Kidney tubule cell (primary cell): ENCODE measurements at regions not wholly inside any gene's neighbourhood (a gene's known extent, or its start where the extent isn't known, plus 50 kb on each side); places are given as distances from the start of the nearest gene placed in this dataset.

Source experiments
- DNase-seq: peaks from one replicate; pipeline ENCODE4 v3.0.0-alpha.2; 2018; ENCODE audit warnings: low spot score

DNA sequence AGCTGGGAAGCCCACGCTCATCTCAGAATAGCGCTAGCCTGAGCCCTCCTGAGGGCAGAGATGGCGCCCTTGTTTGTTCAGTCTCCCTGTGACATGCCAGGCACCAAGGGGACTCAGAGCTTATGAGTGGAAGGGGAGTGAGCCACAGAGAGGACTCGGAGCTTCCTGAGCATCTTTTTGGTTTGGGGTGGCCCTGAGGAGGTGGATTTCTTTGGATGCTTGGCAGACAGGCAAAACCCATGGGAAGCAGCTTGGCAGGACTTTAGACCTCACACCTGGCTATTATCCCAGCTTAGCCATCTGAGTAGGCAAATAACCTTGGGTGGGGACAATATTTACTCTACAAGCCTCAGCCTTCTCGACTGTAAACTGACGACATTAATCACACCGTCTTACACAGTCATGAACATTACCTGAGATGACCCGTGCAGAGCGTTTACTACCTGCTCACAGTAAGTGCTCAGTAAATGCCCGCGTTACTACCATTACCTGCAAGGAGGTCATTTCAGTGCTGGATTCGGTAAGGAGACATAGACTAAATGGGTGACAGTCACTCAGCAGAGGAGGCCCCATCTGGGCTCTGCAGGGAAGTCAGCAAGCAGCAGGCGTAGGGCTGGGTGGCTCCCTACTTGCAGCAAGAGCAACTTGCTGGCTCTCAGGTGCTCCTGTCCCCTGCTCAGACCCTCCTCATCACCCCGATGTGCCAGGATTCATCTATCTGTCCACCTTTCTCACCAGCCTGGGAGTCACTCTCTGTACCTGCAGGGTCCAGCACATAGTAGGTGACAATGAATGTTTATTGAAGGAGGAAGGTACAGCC lies 54.9 kb downstream of the KLHDC7A start:
- DNase-seq = no peak

DNA sequence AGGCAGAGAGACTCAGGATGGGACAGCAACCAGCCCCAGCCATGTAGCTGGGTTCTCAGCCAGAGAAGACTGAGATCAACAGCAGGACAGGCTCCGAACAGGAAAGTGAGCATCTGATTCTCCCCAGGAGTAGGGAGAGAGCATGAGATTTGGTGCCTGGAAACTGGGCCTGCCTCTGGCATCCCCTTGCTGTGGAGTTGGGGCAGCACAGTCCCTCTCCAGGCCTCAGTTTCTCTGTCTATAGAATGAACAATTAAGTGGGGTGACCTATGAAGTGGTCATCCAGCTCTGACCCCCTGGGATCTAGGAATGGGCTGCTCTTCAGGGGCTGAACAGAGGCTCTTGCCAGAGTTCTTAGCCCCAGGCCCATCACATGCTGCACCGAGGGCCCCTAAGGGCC lies 55.6 kb downstream of the KLHDC7A start:
- no peak for DNase-seq

DNA sequence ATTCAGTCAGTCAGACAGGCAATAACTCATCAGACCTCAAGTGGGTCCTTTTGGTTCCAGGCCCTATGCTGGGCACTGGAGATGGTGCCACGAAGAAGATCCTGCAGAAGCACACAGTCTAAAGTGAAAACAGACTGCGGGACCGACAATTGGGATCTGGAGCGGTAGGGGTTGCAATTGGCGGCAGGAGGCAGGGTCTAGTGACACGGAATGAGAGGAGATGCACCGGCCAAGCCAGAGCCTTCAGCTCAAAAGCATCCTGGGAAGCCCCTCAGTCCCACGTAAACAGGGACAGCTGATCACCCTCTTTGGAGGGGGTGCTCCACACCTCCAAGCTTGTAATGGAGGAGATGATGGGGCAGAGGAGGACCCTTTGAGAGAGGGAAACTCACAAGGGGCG lies 56.2 kb downstream of the KLHDC7A start:
- no peak for DNase-seq

DNA sequence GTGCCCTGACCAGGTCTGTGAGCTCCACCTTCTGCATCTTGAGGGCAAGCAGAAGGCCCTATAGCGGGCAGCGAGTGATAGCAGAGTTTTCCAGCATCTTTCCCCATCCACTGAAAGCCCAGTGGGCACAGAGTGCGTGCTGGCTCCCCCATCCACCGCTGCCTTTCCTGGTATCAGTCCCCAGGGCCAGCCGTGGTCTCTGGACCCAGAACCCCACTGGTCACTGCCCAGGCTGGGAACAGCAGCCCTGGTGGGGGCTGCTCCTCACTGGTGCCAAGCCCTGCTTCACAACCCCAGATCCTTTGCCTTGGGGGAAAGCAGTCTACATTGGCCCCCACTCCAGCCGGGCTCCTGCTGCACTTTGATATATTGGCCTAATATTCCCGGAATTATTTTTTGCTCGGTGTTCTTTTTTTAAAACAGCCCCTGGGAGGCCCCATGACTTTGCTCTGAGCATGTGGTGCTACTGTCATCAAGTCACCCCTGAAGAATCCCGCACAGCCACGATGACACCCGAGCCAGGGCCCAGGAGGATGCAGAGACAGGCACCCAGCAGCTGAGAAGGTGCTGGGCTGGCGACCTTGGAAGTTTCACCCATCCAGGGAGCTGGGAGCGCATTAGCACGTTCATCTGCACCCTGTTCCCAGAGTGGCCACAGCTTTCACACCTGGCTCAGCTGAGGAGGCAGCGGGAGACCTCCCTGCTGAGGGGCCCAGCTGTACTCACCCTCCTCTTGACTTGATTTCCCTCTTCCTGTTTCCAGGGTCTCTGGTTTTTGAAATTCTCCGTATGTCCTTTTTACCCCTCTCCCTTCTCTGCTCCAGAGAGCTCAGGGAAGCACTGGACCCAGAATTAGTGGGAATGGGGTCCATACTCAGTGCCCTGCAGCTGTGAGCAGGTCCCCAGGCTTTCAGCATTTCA lies 56.9 kb downstream of the KLHDC7A start:
- DNase-seq = no peak

- DNase-seq = peak; percentile 2
These were observed 58.4 kb downstream of the KLHDC7A start for GRCh38 chr1:18539171-18539570.

DNA sequence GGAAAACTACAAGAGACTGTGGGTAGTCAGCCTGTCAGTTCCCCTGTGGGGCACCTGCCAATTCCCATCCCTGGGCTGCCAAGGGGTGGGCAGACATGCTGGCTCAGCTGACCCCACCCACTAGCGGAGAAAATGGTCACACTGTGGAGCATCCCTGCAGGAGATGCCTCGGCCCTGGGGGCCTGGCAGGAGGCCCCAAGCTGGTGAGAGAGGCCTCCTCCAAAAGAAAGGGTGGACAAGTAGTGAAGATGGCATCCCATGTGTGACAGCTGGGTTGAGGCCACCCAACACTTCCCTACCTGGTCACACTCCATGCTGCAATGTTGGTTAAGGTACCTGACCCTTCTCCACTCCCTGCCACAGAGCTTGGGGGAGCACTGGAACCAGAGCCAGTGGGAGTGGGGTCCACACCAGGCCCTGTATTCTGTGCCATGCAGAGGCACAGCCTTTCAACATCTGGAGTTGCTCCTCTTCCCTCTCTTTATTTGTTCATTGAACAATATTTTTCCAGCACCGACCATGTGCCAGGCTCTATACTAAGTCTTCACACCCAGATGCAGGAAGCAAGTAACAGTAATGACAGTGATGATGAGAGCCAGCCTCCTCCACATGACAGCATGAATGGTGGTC lies 59.5 kb downstream of the KLHDC7A start:
- DNase-seq = no peak

DNA sequence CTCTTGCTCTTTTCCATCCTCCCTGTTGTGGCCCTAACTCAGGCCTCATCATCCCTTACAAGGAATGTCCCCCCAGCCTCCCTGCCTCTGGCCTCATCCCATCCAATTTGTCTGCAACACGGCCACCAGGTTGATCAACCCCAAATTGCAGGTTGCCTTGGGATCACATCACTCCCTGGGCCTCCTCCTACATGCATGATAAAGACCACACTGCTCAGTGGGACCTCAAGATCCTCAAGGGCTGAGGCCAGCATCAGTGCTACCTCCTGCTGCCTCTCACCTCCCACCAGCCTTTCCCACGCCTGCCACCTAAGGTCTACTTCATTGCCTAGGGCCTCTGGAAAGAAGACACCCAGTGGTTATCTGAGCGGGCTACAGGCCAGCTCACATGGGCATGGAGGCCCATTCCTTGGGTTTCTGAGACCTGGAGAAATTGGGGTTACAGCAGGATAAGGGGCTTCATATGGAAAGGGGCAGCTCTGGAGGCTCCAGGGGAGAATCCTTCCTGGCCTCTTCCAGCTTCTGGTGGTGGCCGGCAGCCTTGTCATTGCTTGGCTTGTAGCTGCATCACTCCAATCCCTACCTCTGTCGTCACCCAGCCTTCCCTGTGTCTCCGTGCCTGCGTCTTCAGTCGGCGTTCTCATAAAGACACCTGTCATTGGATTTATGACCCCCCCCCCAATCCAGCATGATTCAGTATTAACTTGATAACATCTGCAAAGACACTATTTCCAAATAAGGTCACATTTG lies 60.5 kb downstream of the KLHDC7A start:
- no peak for DNase-seq

DNA sequence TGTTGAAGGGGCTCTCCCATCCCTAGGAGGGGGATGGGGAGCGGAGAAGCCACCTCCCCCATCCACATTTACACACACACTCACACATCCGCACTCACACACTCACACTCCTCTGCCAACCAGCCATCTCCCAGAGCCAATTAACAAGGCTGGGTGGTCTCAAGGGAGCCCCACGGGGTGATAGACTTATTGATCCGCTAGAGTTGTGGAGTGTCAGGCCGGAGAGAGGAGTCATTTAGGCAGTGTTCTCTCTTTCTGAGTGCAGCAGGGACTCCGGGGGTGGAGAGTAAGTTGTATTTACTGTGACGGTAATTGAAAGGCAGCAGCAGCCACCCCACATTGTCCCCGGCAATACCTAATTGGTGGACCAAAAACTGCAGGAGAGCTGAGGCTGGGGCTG lies 61.6 kb downstream of the KLHDC7A start:
- DNase-seq = no peak

GRCh38 chr1:18546026-18546425 lies 65.3 kb downstream of the KLHDC7A start:
- DNase-seq = no peak

GRCh38 chr1:18547460-18547859 lies 66.7 kb downstream of the KLHDC7A start:
- no peak for DNase-seq

DNA sequence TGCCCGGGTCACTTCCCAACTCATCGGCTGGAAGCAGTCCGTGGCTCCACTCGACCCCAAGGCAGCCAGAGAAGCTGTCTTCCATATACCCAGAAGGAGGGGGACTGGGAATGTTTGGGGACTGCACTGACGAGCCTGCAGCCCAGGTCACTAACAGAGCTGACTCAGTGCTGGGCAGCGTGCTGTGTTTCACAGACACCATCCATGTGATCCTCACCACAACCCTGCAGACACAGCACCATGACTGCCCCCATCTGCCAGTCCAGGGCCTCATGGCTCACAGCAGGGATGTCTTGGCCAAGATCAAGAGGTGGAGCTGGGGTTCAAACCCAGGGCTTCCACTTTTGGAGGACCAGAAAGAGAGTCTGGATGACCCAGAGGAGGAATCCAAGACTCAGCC lies 67.9 kb downstream of the KLHDC7A start:
- no peak for DNase-seq

DNA sequence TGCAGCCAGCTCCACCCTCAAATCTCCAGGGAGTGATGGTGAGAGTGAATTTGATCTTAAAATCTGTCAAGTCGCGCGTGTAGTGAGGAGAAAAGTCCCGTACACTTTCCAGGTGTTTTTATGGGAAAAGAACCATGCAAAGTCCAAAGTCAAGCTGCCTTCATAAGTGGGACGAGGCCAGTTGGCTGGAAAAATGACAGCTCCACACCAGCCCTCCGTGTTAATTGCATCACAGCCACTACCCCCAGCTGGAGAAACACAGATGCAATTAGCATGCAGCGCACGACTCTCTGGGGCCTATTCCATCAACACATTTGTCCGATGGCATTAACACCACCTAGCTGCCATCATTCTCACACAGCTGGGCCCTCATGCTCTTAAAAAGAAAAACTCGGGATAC lies 68.4 kb downstream of the KLHDC7A start:
- DNase-seq = no peak

- DNase-seq = no peak
These were observed 69.2 kb downstream of the KLHDC7A start for GRCh38 chr1:18549906-18550305.

DNA sequence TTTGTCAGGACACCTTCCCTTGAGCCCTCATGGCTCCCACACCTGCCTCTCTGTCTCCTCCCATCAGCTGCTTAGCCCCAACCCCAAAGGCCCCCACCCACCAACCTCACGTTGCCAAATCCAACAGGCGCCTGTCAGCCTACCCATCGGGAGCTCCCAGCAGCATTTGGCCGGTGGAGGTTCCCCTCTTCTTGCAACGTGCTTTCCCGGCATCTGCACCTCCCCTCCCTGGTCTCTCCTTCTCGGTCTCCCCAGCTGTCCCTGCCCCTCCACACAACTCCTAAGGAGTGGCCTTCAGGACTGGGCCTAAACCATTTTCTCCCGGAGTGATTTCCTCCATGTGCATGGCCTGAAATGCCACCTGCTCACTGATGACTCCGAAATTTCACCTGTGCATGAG lies 71.9 kb downstream of the KLHDC7A start:
- DNase-seq = no peak

- DNase-seq = no peak
These were observed 72.7 kb downstream of the KLHDC7A start for GRCh38 chr1:18553388-18553787.

DNA sequence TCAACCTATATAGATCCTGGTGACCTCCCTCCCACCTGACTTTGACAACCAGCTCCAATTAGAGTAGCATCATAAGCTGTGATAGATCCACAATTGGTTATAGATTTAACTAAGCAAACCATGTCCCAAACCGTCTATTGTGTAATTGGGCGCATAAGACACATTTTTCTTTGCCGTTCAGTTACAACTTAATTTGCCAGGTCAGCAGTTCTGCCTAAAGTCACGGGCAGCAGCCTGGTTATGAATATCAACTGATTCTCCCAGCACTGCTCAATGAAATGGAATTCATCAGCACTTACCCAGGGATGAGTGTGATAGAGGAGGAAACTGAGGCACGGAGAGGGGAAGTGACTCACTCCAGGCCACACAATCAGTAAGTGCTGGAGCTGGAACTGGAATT lies 73.4 kb downstream of the KLHDC7A start:
- no peak for DNase-seq

DNA sequence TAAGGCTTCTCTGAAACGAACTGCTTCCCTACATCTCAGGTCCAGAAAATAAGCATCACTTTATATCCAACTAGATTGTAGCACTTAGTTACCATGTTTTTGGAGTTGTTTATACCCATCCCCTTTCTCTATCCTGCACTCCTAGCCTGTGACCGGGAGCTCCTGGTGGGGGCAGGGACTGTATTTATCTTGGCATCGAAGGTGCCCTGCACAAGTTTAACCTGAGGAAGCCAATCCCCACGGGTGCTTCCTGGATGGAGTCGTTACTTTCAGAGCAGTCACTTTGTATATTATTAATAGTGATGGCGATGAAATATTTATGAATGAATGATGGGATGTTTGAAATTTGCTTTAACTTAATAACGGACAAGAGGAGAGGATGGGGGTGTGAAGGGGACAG lies 73.9 kb downstream of the KLHDC7A start:
- DNase-seq = no peak

DNA sequence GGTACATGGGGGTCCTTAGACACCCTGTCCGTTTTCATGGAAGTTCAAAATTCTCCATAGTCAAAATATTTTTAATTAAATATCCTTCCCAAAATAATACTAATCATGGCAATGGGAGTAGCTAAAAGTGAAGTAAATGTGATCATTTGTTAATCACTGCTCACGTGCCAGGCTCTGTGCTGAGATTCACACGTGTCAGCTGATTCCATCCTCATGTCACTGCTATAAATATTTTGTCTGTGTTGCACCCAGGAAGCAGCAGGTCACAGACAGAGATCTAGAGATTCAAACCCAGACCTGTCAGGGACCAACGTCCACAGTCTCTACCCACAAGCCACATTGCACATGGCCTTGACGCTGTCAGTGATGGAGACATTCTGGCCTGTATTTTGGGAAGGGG lies 74.3 kb downstream of the KLHDC7A start:
- no peak for DNase-seq

DNA sequence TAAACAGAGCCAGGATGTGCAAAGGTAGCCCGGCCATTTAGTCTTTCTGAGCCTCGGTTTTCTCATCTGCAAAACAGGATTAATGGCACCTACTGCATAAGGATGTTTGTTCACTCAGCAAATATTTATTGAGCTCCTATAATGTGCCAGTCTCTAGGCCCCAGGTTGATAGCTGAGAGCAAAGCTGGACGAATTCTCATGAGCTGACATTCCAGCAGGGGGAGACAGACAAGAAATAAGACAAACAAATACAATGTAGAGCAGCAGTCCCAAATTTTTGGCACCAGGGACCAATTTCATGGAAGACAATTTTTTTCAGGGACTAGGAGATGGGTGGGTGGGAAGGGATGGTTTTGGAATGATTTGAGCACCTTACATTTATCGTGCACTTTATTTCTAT lies 74.3 kb upstream of the PAX7 start:
- DNase-seq = no peak

DNA sequence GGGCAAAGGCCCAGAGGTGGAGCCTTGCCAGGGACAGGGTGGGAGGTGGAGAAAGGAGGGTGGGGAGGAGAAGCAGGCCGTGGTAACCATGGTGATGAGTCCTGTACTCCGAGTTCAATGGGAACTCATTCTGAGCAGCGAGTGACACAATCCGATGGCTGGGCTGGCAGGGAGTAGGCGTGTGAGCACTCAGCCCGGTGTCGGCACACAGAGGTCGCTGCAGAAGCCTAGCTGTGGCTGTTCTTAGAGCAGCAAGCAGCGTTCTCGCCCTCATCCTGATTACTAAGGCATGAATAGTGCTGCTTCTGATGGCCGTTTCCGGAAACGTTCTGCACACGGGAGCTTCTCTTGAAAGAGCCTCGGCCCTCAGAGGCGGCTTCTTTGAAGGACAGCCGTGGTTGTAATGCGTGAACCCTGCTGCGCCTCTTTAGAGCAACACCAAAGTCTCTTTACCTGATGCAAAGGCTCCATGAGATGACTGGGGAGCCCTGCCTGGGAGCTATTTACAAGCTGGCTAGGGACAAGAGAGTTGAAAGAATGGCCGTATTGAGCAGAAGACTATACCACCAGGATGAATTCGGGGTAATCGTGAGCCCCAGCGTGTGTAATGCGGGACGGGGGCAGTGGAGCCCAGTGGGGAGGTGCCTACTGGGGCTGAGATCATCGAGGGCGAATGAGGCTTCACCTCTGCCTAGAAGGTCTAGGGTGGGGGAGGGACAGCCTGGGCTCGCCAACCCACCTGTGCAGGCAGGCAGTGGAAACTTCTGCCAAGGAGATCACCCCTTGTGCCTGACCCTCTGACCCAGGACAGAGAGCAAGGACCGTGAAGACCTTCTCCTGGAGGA lies 72.8 kb upstream of the PAX7 start:
- peak; percentile 62 for DNase-seq

- DNase-seq = no peak
These were observed 70.0 kb upstream of the PAX7 start for GRCh38 chr1:18560692-18561091.
